ENCODE measurements at regions not wholly inside any gene's neighbourhood (a gene's known extent, or its start where the extent isn't known, plus 50 kb on each side); places are given as distances from the start of the nearest gene placed in this dataset.

- no peaks in the 10 kb centered on the region for H3K9me3 ChIP-seq
- intact Hi-C loops (cut with DNase I): loop anchor here in 1 of 10 donors (10.0 kb wide), 1 partner anchor 925 kb away; no protein-coding TSS in a partner anchor
- H3K4me3 ChIP-seq: no peak overlapping the region
- TF ChIP-seq CTCF (IDR thresholded peaks at IDR 0.05) (no peak), POLR2A (IDR thresholded peaks at IDR 0.05) (no peak)
- no peaks in the 10 kb centered on the region for H3K27me3 ChIP-seq
- H3K4me1 ChIP-seq: peaks cover 0 to 6% (median 0%) of the 10 kb centered on the region in 12 donors
- DNase-seq (no peak), ATAC-seq (no peak)
- H3K27ac ChIP-seq: no peak overlapping the region
- no peaks in the 10 kb centered on the region for H3K36me3 ChIP-seq
Observed at GRCh38 chr3:153970047-153970446, 151.1 kb upstream of the ARHGEF26 start.

- Histone ChIP-seq H3K36me3 (no peaks in the 10 kb centered on the region), H3K27ac (no peak overlapping the region), H3K27me3 (no peaks in the 10 kb centered on the region), H3K9me3 (no peaks in the 10 kb centered on the region), H3K4me3 (no peak overlapping the region), H3K4me1 (peaks cover 0 to 6% (median 0%) of the 10 kb centered on the region in 12 donors)
- intact Hi-C loops (cut with DNase I): loop anchor here in 1 of 10 donors (10.0 kb wide), 1 partner anchor 926 kb away; no protein-coding TSS in a partner anchor
- TF ChIP-seq CTCF (IDR thresholded peaks at IDR 0.05): peak in 9 of 12 donors; percentile 13 to 56 (median 31)
- no peak for TF ChIP-seq POLR2A (IDR thresholded peaks at IDR 0.05)
- ATAC-seq (no peak), DNase-seq (no peak)
- WGBS, 4 donors: 0 to 8% (median 5%) methylated on average over 1 of the region's 1 CpG
Observed at GRCh38 chr3:153970741-153971347, 150.3 kb upstream of the ARHGEF26 start.

- Histone ChIP-seq H3K4me3 (no peak overlapping the region), H3K36me3 (no peaks in the 10 kb centered on the region), H3K4me1 (peaks cover 0 to 11% (median 1%) of the 10 kb centered on the region in 12 donors), H3K27me3 (no peaks in the 10 kb centered on the region), H3K9me3 (no peaks in the 10 kb centered on the region), H3K27ac (no peak overlapping the region)
- no peak for TF ChIP-seq CTCF (IDR thresholded peaks at IDR 0.05)
- TF ChIP-seq POLR2A (IDR thresholded peaks at IDR 0.05): no peak
- no peak for ATAC-seq
- no peak for DNase-seq
- WGBS, 4 donors: 71 to 90% (median 77%) methylated on average over 1 of the region's 1 CpG
- intact Hi-C loops (cut with DNase I): loop anchor here in 1 of 10 donors (10.0 kb wide), 1 partner anchor 928 kb away; no protein-coding TSS in a partner anchor
Observed at GRCh38 chr3:153972862-153973261, 148.3 kb upstream of the ARHGEF26 start.

GRCh38 chr3:153973722-153974265 lies 147.4 kb upstream of the ARHGEF26 start:
- intact Hi-C loops (cut with DNase I): loop anchor here in 1 of 10 donors (10.0 kb wide), 1 partner anchor 929 kb away; no protein-coding TSS in a partner anchor

More at GRCh38 chr3:153973722-153974265, 147.4 kb upstream of the ARHGEF26 start:
- H3K27me3 ChIP-seq: no peaks in the 10 kb centered on the region
- peak in 1 of 4 donors; percentile 15 for ATAC-seq
- TF ChIP-seq POLR2A (IDR thresholded peaks at IDR 0.05): no peak
- TF ChIP-seq CTCF (IDR thresholded peaks at IDR 0.05): no peak
- DNase-seq: no peak
- 31 to 50% (median 38%) methylated on average over 3 of the region's 3 CpGs for WGBS, 4 donors
- H3K9me3 ChIP-seq: no peaks in the 10 kb centered on the region
- H3K27ac ChIP-seq: no peak overlapping the region
- H3K4me3 ChIP-seq: no peak overlapping the region
- no peaks in the 10 kb centered on the region for H3K36me3 ChIP-seq
- H3K4me1 ChIP-seq: peaks cover 0 to 13% (median 2%) of the 10 kb centered on the region in 12 donors

Measured in heart left ventricle (tissue), 16 donors.